ENCODE measurements at regions not wholly inside any gene's neighbourhood (a gene's known extent, or its start where the extent isn't known, plus 50 kb on each side); places are given as distances from the start of the nearest gene placed in this dataset.

GRCh38 chr6:79783670-79784394 lies 152.7 kb downstream of the SH3BGRL2 start:
- no peak for TF ChIP-seq CTCF (IDR thresholded peaks at IDR 0.05)
- Mint-ChIP-seq H3K4me1 (ENCODE audit: low read depth) (no peaks in the 10 kb centered on the region), H3K9me3 (ENCODE audit: low read depth) (no peaks in the 10 kb centered on the region), H3K27ac (ENCODE audit: unreplicated experiment) (no peak overlapping the region), H3K36me3 (ENCODE audit: low read depth) (no peaks in the 10 kb centered on the region), H3K4me3 (ENCODE audit: unreplicated experiment) (no peak overlapping the region), H3K27me3 (ENCODE audit: low read depth) (peaks cover 12% of the 10 kb centered on the region)
- no peak for DNase-seq (ENCODE audit: low spot score)

- no peak for DNase-seq (ENCODE audit: low spot score)
- no peak for TF ChIP-seq CTCF (IDR thresholded peaks at IDR 0.05)
- Mint-ChIP-seq H3K9me3 (ENCODE audit: low read depth) (no peaks in the 10 kb centered on the region), H3K4me1 (ENCODE audit: low read depth) (peaks cover under 1% of the 10 kb centered on the region), H3K36me3 (ENCODE audit: low read depth) (no peaks in the 10 kb centered on the region), H3K27me3 (ENCODE audit: low read depth) (peaks cover 12% of the 10 kb centered on the region), H3K27ac (ENCODE audit: unreplicated experiment) (no peak overlapping the region), H3K4me3 (ENCODE audit: unreplicated experiment) (no peak overlapping the region)
These were observed 151.9 kb downstream of the SH3BGRL2 start for GRCh38 chr6:79782792-79783580.

- no peaks in the 10 kb centered on the region for H3K36me3 Mint-ChIP-seq (ENCODE audit: low read depth)
- H3K4me1 Mint-ChIP-seq (ENCODE audit: low read depth), result peaks cover 7% of the 10 kb centered on the region
- H3K9me3 Mint-ChIP-seq (ENCODE audit: low read depth), result no peaks in the 10 kb centered on the region
- no peak overlapping the region for H3K27ac Mint-ChIP-seq (ENCODE audit: unreplicated experiment)
- no peak overlapping the region for H3K4me3 Mint-ChIP-seq (ENCODE audit: unreplicated experiment)
- DNase-seq (ENCODE audit: low spot score), result no peak
- peaks cover 11% of the 10 kb centered on the region for H3K27me3 Mint-ChIP-seq (ENCODE audit: low read depth)
- TF ChIP-seq CTCF (IDR thresholded peaks at IDR 0.05), result no peak
These were observed 150.8 kb downstream of the SH3BGRL2 start for GRCh38 chr6:79781916-79782315.

GRCh38 chr6:79780881-79781280 lies 149.8 kb downstream of the SH3BGRL2 start:
- TF ChIP-seq CTCF (IDR thresholded peaks at IDR 0.05), result no peak
- peaks cover 11% of the 10 kb centered on the region for H3K27me3 Mint-ChIP-seq (ENCODE audit: low read depth)
- no peaks in the 10 kb centered on the region for H3K9me3 Mint-ChIP-seq (ENCODE audit: low read depth)
- no peak overlapping the region for H3K4me3 Mint-ChIP-seq (ENCODE audit: unreplicated experiment)
- no peaks in the 10 kb centered on the region for H3K36me3 Mint-ChIP-seq (ENCODE audit: low read depth)
- no peak for DNase-seq (ENCODE audit: low spot score)
- H3K4me1 Mint-ChIP-seq (ENCODE audit: low read depth), result peaks cover 7% of the 10 kb centered on the region
- no peak overlapping the region for H3K27ac Mint-ChIP-seq (ENCODE audit: unreplicated experiment)

GRCh38 chr6:79778816-79779215 lies 147.7 kb downstream of the SH3BGRL2 start:
- H3K4me1 Mint-ChIP-seq (ENCODE audit: low read depth), result peaks cover 7% of the 10 kb centered on the region
- H3K36me3 Mint-ChIP-seq (ENCODE audit: low read depth), result no peaks in the 10 kb centered on the region
- H3K27ac Mint-ChIP-seq (ENCODE audit: unreplicated experiment), result no peak overlapping the region
- peaks cover 9% of the 10 kb centered on the region for H3K27me3 Mint-ChIP-seq (ENCODE audit: low read depth)
- H3K9me3 Mint-ChIP-seq (ENCODE audit: low read depth), result no peaks in the 10 kb centered on the region
- no peak overlapping the region for H3K4me3 Mint-ChIP-seq (ENCODE audit: unreplicated experiment)
- TF ChIP-seq CTCF (IDR thresholded peaks at IDR 0.05), result no peak
- no peak for DNase-seq (ENCODE audit: low spot score)

All from chondrocyte (in vitro differentiated cells).